DND-41 (cell line): ENCODE measurements at regions not wholly inside any gene's neighbourhood (a gene's known extent, or its start where the extent isn't known, plus 50 kb on each side); places are given as distances from the start of the nearest gene placed in this dataset.

Experiments used
- EZH2 ChIP-seq: IDR thresholded peaks from 3 replicates; pipeline ENCODE4 v1.6.1; 2012; ENCODE audit warnings: borderline replicate concordance, low read depth, mild to moderate bottlenecking, moderate library complexity, low read length, inconsistent platforms; ENCODE audit not compliant: severe bottlenecking
- TF ChIP-seq, protein P1 (sequence below): IDR thresholded peaks from 2 replicates; pipeline ENCODE4 v1.5.1; 2012; ENCODE audit warnings: borderline replicate concordance, low read length, moderate library complexity, mild to moderate bottlenecking; ENCODE audit not compliant: poor library complexity, severe bottlenecking; ENCODE audit errors: extremely low read depth

DNA sequence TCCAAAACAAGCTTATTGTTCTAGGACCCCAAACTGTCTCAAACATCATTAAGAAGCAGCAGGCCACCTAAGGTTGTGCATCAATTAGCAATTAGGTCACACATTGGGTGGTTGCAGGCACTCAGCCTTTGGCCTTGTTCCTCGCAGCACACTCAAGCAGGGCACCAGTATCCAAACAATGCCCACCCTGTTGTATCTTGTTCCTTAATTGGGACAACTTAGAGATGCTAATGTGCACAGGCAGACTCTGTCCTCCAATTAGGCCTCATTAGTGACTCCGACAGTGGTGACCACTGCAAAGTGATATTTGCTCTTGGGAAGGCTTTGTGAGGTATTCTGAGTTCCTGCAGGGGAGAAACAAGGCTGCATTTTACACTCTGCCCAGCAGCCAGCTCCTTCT is 515.1 kb upstream of the PTBP2 start:
- TF ChIP-seq, protein P1, sequence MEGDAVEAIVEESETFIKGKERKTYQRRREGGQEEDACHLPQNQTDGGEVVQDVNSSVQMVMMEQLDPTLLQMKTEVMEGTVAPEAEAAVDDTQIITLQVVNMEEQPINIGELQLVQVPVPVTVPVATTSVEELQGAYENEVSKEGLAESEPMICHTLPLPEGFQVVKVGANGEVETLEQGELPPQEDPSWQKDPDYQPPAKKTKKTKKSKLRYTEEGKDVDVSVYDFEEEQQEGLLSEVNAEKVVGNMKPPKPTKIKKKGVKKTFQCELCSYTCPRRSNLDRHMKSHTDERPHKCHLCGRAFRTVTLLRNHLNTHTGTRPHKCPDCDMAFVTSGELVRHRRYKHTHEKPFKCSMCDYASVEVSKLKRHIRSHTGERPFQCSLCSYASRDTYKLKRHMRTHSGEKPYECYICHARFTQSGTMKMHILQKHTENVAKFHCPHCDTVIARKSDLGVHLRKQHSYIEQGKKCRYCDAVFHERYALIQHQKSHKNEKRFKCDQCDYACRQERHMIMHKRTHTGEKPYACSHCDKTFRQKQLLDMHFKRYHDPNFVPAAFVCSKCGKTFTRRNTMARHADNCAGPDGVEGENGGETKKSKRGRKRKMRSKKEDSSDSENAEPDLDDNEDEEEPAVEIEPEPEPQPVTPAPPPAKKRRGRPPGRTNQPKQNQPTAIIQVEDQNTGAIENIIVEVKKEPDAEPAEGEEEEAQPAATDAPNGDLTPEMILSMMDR, result no peak
- no peak for TF ChIP-seq EZH2
